HUES6 (cell line): ENCODE measurements at regions not wholly inside any gene's neighbourhood (a gene's known extent, or its start where the extent isn't known, plus 50 kb on each side); places are given as distances from the start of the nearest gene placed in this dataset.
"Not testable (repeated sequence)": the region's sequence is repeated elsewhere in the genome, so short reads cannot be mapped to it uniquely, and the experiment has no call there.

Experiments used
- H3K27ac ChIP-seq: 2 replicates; pipeline ENCODE4 v1.7.0; 2013; ENCODE audit warnings: low read depth, mild to moderate bottlenecking, low read length, inconsistent platforms
- H3K27me3 ChIP-seq: 2 replicates; pipeline ENCODE4 v1.6.1; 2013; ENCODE audit warnings: low read length; ENCODE audit not compliant: control insufficient read depth, insufficient read depth
- H3K36me3 ChIP-seq: 2 replicates; pipeline ENCODE4 v1.6.1; 2013; ENCODE audit warnings: low read length; ENCODE audit not compliant: control insufficient read depth, insufficient read depth
- H3K4me1 ChIP-seq: 2 replicates; pipeline ENCODE4 v1.6.1; 2013; ENCODE audit warnings: low read length; ENCODE audit not compliant: control insufficient read depth, insufficient read depth
- H3K4me3 ChIP-seq: 2 replicates; pipeline ENCODE4 v1.5.1; 2013; ENCODE audit warnings: low read depth, low read length
- H3K9ac ChIP-seq: one replicate; pipeline ENCODE4 v1.6.1; 2013; ENCODE audit warnings: mild to moderate bottlenecking, low read length
- H3K9me3 ChIP-seq: 2 replicates; pipeline ENCODE4 v1.6.1; 2013; ENCODE audit warnings: low read depth, low read length; ENCODE audit not compliant: control insufficient read depth, insufficient read depth

DNA sequence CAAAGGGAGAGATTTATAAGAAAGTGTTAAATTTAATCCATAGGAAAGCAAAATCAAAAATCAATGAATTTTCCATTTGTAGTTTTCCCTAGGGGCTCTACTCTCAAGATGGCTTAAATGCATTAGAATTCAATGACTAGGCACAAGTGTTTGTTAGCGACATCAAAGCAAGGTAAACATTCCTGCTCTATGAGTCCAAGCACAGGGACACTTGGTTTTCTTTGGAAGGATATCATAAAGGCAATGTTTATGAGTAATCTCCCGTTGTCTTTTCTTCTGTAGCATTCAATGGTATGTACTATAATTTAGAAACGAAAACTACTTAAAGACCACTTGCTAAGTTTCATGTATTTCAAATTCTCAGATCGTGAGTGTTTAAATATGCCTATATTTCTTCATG is 54.8 kb upstream of the ZNF717 start:
- not testable (repeated sequence) for H3K4me1 ChIP-seq, H3K27me3 ChIP-seq, H3K9me3 ChIP-seq, H3K36me3 ChIP-seq, H3K9ac ChIP-seq, H3K4me3 ChIP-seq, H3K27ac ChIP-seq

DNA sequence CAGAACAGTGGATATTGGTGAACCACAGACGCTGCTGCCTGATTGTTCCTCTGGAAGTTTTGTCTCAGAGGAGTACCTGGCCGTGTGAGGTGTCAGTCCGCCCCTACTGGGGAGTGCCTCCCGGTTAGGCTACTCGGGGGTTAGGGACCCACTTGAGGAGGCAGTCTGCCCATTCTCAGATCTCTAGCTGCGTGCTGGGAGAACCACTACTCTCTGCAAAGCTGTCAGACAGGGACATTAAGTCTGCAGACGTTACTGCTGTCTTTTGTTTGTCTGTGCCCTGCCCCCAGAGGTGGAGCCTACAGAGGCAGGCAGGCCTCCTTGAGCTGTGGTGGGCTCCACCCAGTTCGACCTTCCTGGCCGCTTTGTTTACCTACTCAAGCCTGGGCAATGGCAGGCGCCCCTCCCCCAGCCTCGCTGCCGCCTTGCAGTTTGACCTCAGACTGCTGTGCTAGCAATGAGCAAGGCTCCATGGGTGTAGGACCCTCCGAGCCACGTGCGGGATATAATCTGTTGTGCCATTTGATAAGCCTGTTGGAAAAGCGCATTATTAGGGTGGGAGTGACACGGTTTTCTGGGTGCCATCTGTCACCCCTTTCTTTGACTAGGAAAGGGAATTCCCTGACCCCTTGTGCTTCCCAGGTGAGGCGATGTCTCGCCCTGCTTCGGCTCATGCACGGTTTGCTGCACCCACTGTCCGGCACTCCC is 65.1 kb upstream of the ZNF717 start:
- peaks cover 25% of the 10 kb centered on the region for H3K27me3 ChIP-seq
- not testable (repeated sequence) for H3K27ac ChIP-seq, H3K4me1 ChIP-seq, H3K9ac ChIP-seq, H3K36me3 ChIP-seq, H3K9me3 ChIP-seq
- peak overlapping the region; percentile 55 for H3K4me3 ChIP-seq

DNA sequence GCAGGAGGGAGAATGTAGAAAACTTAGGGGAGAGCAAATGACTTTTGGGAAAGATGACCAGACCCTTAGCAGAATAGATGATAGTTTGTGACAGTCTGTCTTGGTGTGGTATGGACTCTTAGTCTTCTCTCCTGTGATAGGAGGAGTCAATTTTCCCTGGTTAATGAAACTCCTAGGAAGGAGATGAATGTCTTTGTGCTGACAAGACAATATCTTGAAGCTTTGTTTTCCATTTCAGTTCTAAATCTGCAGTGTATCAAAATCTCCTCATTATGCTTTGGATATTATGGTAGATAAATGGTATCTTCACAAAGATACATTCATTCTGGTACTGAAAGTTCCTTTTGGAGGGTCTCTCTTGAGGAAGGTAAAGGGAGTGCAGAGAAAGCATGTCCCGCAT is 77.8 kb upstream of the ZNF717 start:
- Histone ChIP-seq H3K9ac (no peak overlapping the region), H3K27ac (no peak overlapping the region), H3K9me3 (0 out of 2 replicates have a peak, but pooled peaks cover 3% of the 10 kb centered on the region), H3K27me3 (no peaks in the 10 kb centered on the region), H3K4me1 (no peaks in the 10 kb centered on the region), H3K4me3 (no peak overlapping the region), H3K36me3 (no peaks in the 10 kb centered on the region)

DNA sequence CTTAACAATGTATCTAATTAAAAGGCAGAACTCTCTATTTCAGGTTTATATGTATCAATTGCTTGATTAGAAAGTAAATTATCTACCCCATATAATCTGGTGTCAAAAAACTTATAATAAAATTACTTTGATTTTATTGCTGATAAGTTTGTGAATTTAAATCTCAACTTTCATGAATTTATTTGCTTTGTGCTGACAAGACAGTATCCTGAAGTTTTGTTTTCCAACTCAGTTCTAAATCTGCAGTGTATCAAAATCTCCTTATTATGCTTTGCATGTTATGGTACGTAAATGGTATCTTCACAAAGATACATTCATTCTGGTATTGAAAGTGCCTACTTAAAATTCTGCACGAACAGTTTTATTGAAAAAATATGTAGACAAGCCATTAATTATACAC is 78.5 kb upstream of the ZNF717 start:
- no peaks in the 10 kb centered on the region for H3K36me3 ChIP-seq
- no peaks in the 10 kb centered on the region for H3K4me1 ChIP-seq
- H3K27me3 ChIP-seq = no peaks in the 10 kb centered on the region
- no peak overlapping the region for H3K9ac ChIP-seq
- no peak overlapping the region for H3K27ac ChIP-seq
- H3K9me3 ChIP-seq = 0 out of 2 replicates have a peak, but pooled peaks cover 1% of the 10 kb centered on the region
- no peak overlapping the region for H3K4me3 ChIP-seq

DNA sequence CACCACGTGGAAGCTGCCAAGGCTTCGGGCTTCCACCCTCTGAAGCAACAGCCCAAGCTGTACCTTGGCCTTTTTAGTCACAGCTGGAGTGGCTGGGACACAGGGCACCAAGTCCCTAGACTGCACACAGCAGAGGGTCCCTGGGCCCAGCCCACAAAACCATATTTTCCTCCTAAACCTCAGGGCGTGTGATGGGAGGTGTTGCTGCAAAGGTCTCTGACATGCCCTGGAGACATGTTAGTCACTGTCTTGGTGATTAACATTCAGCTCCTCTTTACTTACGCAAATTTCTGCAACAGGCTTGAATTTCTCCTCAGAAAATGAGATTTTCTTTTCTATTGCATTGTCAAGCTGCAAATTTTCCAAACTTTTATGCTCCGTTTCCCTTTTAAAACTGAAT is 98.4 kb upstream of the ZNF717 start:
- not testable (repeated sequence) for H3K36me3 ChIP-seq, H3K4me1 ChIP-seq, H3K4me3 ChIP-seq, H3K9ac ChIP-seq, H3K27ac ChIP-seq, H3K9me3 ChIP-seq, H3K27me3 ChIP-seq

DNA sequence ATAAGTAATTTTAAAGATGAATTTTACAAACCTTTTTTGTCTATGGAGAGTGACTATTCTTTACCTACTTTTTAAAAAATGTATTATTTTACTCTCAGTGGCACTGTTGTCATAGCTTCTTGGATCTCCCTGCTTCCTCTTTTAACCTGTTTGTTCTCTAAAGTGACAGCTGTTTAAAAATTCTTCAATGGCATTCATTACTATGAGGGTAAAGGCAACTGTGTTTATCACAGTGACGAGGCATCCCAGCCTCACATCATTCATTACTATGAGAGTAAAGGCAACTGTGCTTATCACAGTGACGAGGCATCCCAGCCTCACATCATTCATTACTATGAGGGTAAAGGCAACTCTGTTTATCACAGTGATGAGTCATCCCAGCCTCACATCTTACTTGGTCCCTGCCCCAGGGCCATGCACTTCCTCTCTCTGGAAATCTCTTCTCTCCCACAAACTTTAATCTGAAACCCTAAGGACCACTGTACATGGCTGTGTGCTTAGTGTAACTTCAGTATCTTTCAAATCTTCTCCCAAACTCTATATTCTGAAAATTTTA is 101.7 kb upstream of the ZNF717 start:
- Histone ChIP-seq H3K27me3 (no peaks in the 10 kb centered on the region), H3K4me1 (0 out of 2 replicates have a peak, but pooled peaks cover 3% of the 10 kb centered on the region), H3K36me3 (no peaks in the 10 kb centered on the region), H3K9ac (no peak overlapping the region), H3K4me3 (no peak overlapping the region), H3K27ac (no peak overlapping the region), H3K9me3 (no peaks in the 10 kb centered on the region)

DNA sequence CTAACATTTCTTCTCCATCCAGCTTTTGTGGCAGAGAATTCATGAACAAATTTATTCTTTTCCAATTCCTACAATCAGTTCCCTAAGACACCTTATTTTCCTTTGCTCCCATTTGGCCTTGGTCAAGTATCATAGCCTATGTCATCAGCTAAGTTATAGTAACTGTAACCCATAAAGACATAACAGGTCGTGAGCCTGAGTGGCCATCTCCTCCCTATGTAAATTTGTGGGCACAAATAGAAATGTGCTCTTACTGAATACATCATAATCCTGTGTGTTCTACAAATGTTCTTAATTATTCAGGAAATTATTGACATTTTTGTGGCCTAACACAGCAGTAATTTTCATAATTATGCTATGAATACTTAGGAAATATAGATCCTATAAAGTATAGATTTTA is 108.9 kb upstream of the ZNF717 start:
- H3K27me3 ChIP-seq = no peaks in the 10 kb centered on the region
- no peak overlapping the region for H3K27ac ChIP-seq
- H3K9ac ChIP-seq = no peak overlapping the region
- H3K4me3 ChIP-seq = no peak overlapping the region
- no peaks in the 10 kb centered on the region for H3K36me3 ChIP-seq
- H3K4me1 ChIP-seq = no peaks in the 10 kb centered on the region
- H3K9me3 ChIP-seq = no peaks in the 10 kb centered on the region

DNA sequence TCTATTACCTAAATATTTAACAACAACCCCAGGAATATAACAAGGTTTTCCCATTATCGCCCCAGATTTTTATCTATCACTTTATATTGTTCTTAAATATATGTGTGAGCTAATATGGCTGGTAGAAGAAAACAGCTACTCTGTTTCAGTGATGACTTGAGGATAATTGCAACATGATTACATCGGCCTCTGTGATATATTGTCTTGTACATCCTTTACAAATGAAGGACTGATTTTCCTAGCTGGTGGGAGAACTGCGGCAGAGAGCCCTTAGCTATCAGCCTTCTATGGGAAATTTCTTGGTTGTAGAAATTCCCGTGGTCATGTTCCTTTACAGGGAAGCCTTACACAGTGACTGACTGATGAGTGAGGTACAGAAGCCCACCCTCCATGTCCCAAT is 110.9 kb upstream of the ZNF717 start:
- Histone ChIP-seq H3K4me3 (no peak overlapping the region), H3K4me1 (no peaks in the 10 kb centered on the region), H3K27ac (no peak overlapping the region), H3K27me3 (no peaks in the 10 kb centered on the region), H3K36me3 (no peaks in the 10 kb centered on the region), H3K9me3 (no peaks in the 10 kb centered on the region), H3K9ac (no peak overlapping the region)

DNA sequence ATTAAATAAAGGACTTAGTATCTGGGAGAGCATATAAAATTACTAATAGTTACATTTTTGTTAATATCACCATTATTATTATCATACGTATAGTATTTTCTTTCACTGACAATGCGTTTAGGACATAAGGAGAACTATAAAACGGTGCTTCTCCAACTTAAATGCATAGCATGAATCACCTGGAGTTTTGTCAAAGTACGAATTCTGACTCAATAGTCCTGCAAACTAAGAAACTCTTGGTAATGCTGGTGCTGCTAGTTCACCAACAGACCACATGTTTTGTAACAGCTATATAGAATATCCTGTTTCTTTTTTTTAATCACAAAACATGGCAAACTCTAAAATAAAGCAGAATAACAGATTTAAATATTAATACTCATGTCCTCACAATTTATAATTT is 116.1 kb upstream of the ZNF717 start:
- not testable (repeated sequence) for H3K36me3 ChIP-seq, H3K9ac ChIP-seq, H3K9me3 ChIP-seq, H3K4me3 ChIP-seq, H3K27ac ChIP-seq, H3K4me1 ChIP-seq
- H3K27me3 ChIP-seq = peaks cover 11% of the 10 kb centered on the region

DNA sequence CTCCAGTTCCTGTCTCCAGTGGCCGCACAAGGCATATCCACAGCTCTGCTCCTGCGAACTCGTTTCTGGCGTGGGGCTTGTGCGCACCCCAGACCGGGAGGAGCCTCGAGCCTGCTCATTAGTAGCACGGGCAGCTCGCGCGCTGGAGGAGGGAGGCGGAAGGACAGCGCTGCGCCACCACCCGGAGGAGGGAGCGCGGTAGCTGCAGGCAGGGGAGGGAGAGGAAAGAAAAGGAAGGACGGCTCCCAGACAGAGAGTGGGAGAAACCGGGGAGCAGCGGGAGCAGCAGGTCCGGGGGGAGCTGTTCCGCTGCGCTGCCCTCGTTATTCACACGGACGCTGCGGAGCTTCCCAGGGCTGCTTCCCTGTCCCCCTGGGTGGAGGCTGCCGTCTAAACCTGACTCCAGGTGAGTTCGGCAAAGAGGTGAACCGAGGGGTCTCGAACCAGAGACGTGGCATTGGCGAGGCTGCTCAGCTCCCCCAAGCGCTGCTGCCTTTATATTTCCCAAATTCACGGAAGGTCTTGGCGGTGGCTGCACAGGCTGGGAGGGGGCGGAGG is 121.3 kb upstream of the ZNF717 start:
- Histone ChIP-seq H3K9me3 (no peaks in the 10 kb centered on the region), H3K4me3 (peak overlapping the region; percentile 89), H3K36me3 (no peaks in the 10 kb centered on the region), H3K27me3 (peaks cover 27% of the 10 kb centered on the region), H3K27ac (no peak overlapping the region), H3K4me1 (peaks cover 4% of the 10 kb centered on the region; the same call in 1 of the 2 replicates), H3K9ac (peak overlapping the region; percentile 81)

DNA sequence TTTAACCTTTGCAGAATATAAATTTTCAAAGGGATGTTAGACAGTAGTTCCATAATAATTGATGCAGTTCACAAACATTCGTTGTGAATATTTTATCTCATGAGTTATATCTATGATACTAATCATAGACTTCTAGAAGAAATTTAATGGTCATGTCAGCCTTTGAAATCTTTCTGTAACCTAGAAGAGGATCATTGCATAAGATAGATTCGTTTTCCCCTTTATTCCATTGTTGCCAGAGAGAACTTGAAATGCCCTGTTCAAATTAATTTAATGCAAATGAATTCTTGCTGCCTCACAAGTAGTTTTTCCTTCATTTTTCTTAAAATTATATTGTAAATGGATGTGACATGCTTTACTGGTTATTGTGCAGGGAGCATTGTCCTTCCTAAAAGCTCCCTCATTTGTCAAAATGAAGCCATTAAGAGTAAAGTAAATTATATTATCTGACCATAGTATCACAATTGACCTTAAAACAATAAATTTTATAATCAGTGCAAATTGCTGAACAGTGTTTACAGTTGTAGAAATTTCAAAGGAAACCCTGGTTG is 128.5 kb upstream of the ZNF717 start:
- Histone ChIP-seq H3K4me3 (no peak overlapping the region), H3K27me3 (no peaks in the 10 kb centered on the region), H3K27ac (no peak overlapping the region), H3K9ac (no peak overlapping the region), H3K4me1 (no peaks in the 10 kb centered on the region), H3K36me3 (no peaks in the 10 kb centered on the region), H3K9me3 (no peaks in the 10 kb centered on the region)
